SU-DHL-6 (cell line): ENCODE measurements at regions not wholly inside any gene's neighbourhood (a gene's known extent, or its start where the extent isn't known, plus 50 kb on each side); places are given as distances from the start of the nearest gene placed in this dataset.

ENCODE experiments used
- CTCF ChIP-seq: fragments of 200-600 bp; sonication (generic); IDR thresholded peaks from one replicate; pipeline ENCODE4 v1.5.1; 2017; ENCODE audit warnings: antibody characterized with exemption, mild to moderate bottlenecking, low read length, moderate library complexity; ENCODE audit not compliant: insufficient read depth, poor library complexity, severe bottlenecking
- EZH2phosphoT487 ChIP-seq: fragments of 200-600 bp; sonication (generic), shearing (Covaris generic); conservative IDR thresholded peaks from 2 replicates; pipeline ENCODE4 v1.6.1; 2018; ENCODE audit warnings: mild to moderate bottlenecking, antibody characterized with exemption, low read length, moderate library complexity, mixed read lengths

GRCh38 chr1:55773211-55773940, 558.2 kb upstream of the USP24 start:
- TF ChIP-seq CTCF (no peak), EZH2phosphoT487 (no peak)
